WTC11 (cell line): ENCODE measurements at regions not wholly inside any gene's neighbourhood (a gene's known extent, or its start where the extent isn't known, plus 50 kb on each side); places are given as distances from the start of the nearest gene placed in this dataset.

ENCODE experiments used
- ATAC-seq: fragments of 200-7000 bp; cut with Tn5 transposase; 2 replicates; pipeline ENCODE4 v1.10.0; 2021; ENCODE audit warnings: mild to moderate bottlenecking, moderate library complexity
- CTCF ChIA-PET: fragments of 300-600 bp; sonication (Branson Sonifier 250); formaldehyde crosslinking; loops from one replicate; lab custom pipeline; 2021; ENCODE audit warnings: antibody characterized with exemption; lab: Charles Lee
- POLR2A ChIA-PET: fragments of 350-600 bp; sonication (Branson Sonifier 250); formaldehyde crosslinking; loops from one replicate; lab custom pipeline; 2021; ENCODE audit warnings: antibody characterized with exemption; lab: Charles Lee
- DNase-seq: peaks from one replicate; pipeline ENCODE4 v3.0.0; 2021; ENCODE audit warnings: low spot score
- H3K27ac Mint-ChIP-seq: 2 replicates; pipeline ENCODE4 v1.8.0; 2021; ENCODE audit warnings: mixed read lengths
- H3K27me3 Mint-ChIP-seq: 2 replicates; pipeline ENCODE4 v1.8.0; 2021; ENCODE audit warnings: low read depth, mild to moderate bottlenecking, moderate library complexity, mixed read lengths
- H3K36me3 Mint-ChIP-seq: 2 replicates; pipeline ENCODE4 v1.8.0; 2021; ENCODE audit warnings: mixed read lengths
- H3K4me1 Mint-ChIP-seq: 2 replicates; pipeline ENCODE4 v1.8.0; 2022; ENCODE audit warnings: mixed read lengths
- H3K4me3 Mint-ChIP-seq: 2 replicates; pipeline ENCODE4 v1.8.0; 2021; ENCODE audit warnings: mild to moderate bottlenecking, moderate library complexity, mixed read lengths
- H3K9me3 Mint-ChIP-seq: 2 replicates; pipeline ENCODE4 v1.8.0; 2021; ENCODE audit warnings: mixed read lengths
- CREB1 ChIP-seq: sonication (generic); formaldehyde crosslinking; IDR thresholded peaks from 2 replicates; pipeline ENCODE4 v1.8.0; 2023; ENCODE audit warnings: mild to moderate bottlenecking, missing genetic modification reagents
- EMX1 ChIP-seq: fragments of 250-450 bp; sonication (Bioruptor Pico); IDR thresholded peaks from 2 replicates; pipeline ENCODE4 v1.8.0; 2021; ENCODE audit warnings: mild to moderate bottlenecking
- ESRRA ChIP-seq: sonication (generic); formaldehyde crosslinking; IDR thresholded peaks from 2 replicates; pipeline ENCODE4 v1.8.1; 2022; ENCODE audit warnings: mild to moderate bottlenecking, missing genetic modification reagents, borderline replicate concordance
- GRHL2 ChIP-seq: fragments of 250-450 bp; sonication (Bioruptor Pico); IDR thresholded peaks from 2 replicates; pipeline ENCODE4 v1.8.0; 2022; ENCODE audit warnings: mild to moderate bottlenecking, moderate library complexity; ENCODE audit not compliant: insufficient replicate concordance, severe bottlenecking
- GTF2I ChIP-seq: fragments of 250-450 bp; sonication (Bioruptor Pico); conservative IDR thresholded peaks from 2 replicates; pipeline ENCODE4 v1.4.0; 2021; ENCODE audit warnings: mild to moderate bottlenecking
- MXD4 ChIP-seq: fragments of 250-450 bp; sonication (Bioruptor Pico); IDR thresholded peaks from 2 replicates; pipeline ENCODE4 v1.8.0; 2021; ENCODE audit warnings: mild to moderate bottlenecking, moderate library complexity, borderline replicate concordance
- NR1H2 ChIP-seq: sonication (generic); formaldehyde crosslinking; IDR thresholded peaks from 2 replicates; pipeline ENCODE4 v1.9.0; 2021; ENCODE audit warnings: mild to moderate bottlenecking, moderate library complexity, missing genetic modification reagents
- NR2C2 ChIP-seq: sonication (generic); formaldehyde crosslinking; IDR thresholded peaks from 2 replicates; pipeline ENCODE4 v1.8.0; 2022; ENCODE audit warnings: mild to moderate bottlenecking, missing genetic modification reagents
- OVOL2 ChIP-seq: fragments of 250-450 bp; sonication (Bioruptor Pico); IDR thresholded peaks from 2 replicates; pipeline ENCODE4 v1.9.0; 2021; ENCODE audit warnings: mild to moderate bottlenecking, borderline replicate concordance
- PRRX2 ChIP-seq: fragments of 250-450 bp; sonication (Bioruptor Pico); IDR thresholded peaks from 2 replicates; pipeline ENCODE4 v1.8.0; 2021; ENCODE audit warnings: mild to moderate bottlenecking
- RELA ChIP-seq: sonication (generic); formaldehyde crosslinking; IDR thresholded peaks from 2 replicates; pipeline ENCODE4 v1.8.1; 2022; ENCODE audit warnings: missing genetic modification reagents, mild to moderate bottlenecking, borderline replicate concordance
- RORB ChIP-seq: fragments of 250-450 bp; sonication (Bioruptor Pico); IDR thresholded peaks from 2 replicates; pipeline ENCODE4 v1.9.0; 2021; ENCODE audit warnings: mild to moderate bottlenecking
- SMAD4 ChIP-seq: sonication (generic); formaldehyde crosslinking; IDR thresholded peaks from 2 replicates; pipeline ENCODE4 v1.8.0; 2022; ENCODE audit warnings: mild to moderate bottlenecking, missing genetic modification reagents
- TEAD1 ChIP-seq: sonication (generic); formaldehyde crosslinking; IDR thresholded peaks from 2 replicates; pipeline ENCODE4 v1.8.0; 2022; ENCODE audit warnings: mild to moderate bottlenecking, missing genetic modification reagents
- ZNF138 ChIP-seq: sonication (generic); formaldehyde crosslinking; conservative IDR thresholded peaks from 2 replicates; pipeline ENCODE4 v1.8.1; 2022; ENCODE audit warnings: mild to moderate bottlenecking, moderate library complexity, missing genetic modification reagents
- ZNF219 ChIP-seq: sonication (generic); formaldehyde crosslinking; IDR thresholded peaks from 2 replicates; pipeline ENCODE4 v1.8.0; 2023; ENCODE audit warnings: missing genetic modification reagents, mild to moderate bottlenecking, borderline replicate concordance
- TF ChIP-seq, protein P1 (sequence below): sonication (generic); formaldehyde crosslinking; IDR thresholded peaks from 2 replicates; pipeline ENCODE4 v1.8.1; 2022; ENCODE audit warnings: mild to moderate bottlenecking, moderate library complexity, missing genetic modification reagents
- TF ChIP-seq, protein P2 (sequence below): fragments of 250-450 bp; sonication (Bioruptor Pico); IDR thresholded peaks from 2 replicates; pipeline ENCODE4 v1.8.0; 2021; ENCODE audit warnings: mild to moderate bottlenecking
- TF ChIP-seq, protein P3 (sequence below): fragments of 250-450 bp; sonication (Bioruptor Pico); conservative IDR thresholded peaks from 2 replicates; pipeline ENCODE4 v1.9.0; 2021; ENCODE audit warnings: mild to moderate bottlenecking
- TF ChIP-seq, protein P4 (sequence below): sonication (generic); formaldehyde crosslinking; conservative IDR thresholded peaks from 2 replicates; pipeline ENCODE4 v1.8.1; 2023; ENCODE audit warnings: mild to moderate bottlenecking, low read depth, missing genetic modification reagents, moderate library complexity
- TF ChIP-seq, protein P5 (sequence below): fragments of 250-450 bp; sonication (Bioruptor Pico); IDR thresholded peaks from 2 replicates; pipeline ENCODE4 v1.9.0; 2021; ENCODE audit warnings: mild to moderate bottlenecking, borderline replicate concordance
- TF ChIP-seq, protein P6 (sequence below): fragments of 250-450 bp; sonication (Bioruptor Pico); IDR thresholded peaks from 2 replicates; pipeline ENCODE4 v1.9.0; 2021; ENCODE audit warnings: mild to moderate bottlenecking
- TF ChIP-seq, protein P7 (sequence below): sonication (generic); formaldehyde crosslinking; IDR thresholded peaks from 2 replicates; pipeline ENCODE4 v1.8.1; 2022; ENCODE audit warnings: low read depth, mild to moderate bottlenecking, moderate library complexity, missing genetic modification reagents, borderline replicate concordance

DNA sequence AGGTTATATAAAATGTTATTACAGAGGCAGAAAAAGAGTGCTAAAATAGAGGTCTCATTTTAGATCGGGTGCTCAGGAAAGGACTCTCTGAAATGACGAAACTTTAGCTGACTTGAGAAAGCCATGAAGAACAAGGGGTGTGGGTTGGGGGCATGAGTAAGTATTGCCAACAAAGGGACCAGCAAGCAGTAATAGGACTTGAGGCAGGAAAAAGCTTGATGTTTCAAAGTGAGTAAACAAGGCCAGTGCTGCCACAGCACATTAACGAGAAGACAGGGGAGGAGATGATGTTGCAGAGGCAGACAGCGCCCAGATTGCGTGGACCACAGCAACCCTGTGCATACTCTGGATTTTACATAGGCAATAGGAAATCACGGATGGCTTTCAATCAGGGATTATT is 318.8 kb downstream of the ZEB2 start:
- DNase-seq (no peak), ATAC-seq (no peak)
- Mint-ChIP-seq H3K4me3 (no peak overlapping the region), H3K9me3 (no peaks in the 10 kb centered on the region), H3K36me3 (no peaks in the 10 kb centered on the region), H3K27me3 (no peaks in the 10 kb centered on the region), H3K27ac (no peak overlapping the region), H3K4me1 (0 out of 2 replicates have a peak, but pooled peaks cover 4% of the 10 kb centered on the region)
- CTCF ChIA-PET, result no interaction called here
- TF ChIP-seq NR2C2 (CRISPR knock-in tag) (no peak), ESRRA (CRISPR knock-in tag) (no peak), MXD4 (CRISPR knock-in tag) (no peak), PRRX2 (no peak), GTF2I (CRISPR knock-in tag) (no peak), ZNF138 (no peak), ZNF219 (CRISPR knock-in tag) (no peak), SMAD4 (no peak), TEAD1 (CRISPR knock-in tag) (no peak), OVOL2 (CRISPR knock-in tag) (no peak), GRHL2 (CRISPR knock-in tag) (no peak), RORB (CRISPR knock-in tag) (no peak), NR1H2 (CRISPR knock-in tag) (no peak)
- TF ChIP-seq, protein P1, sequence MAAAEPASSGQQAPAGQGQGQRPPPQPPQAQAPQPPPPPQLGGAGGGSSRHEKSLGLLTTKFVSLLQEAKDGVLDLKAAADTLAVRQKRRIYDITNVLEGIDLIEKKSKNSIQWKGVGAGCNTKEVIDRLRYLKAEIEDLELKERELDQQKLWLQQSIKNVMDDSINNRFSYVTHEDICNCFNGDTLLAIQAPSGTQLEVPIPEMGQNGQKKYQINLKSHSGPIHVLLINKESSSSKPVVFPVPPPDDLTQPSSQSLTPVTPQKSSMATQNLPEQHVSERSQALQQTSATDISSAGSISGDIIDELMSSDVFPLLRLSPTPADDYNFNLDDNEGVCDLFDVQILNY, result no peak
- TF ChIP-seq, protein P2, sequence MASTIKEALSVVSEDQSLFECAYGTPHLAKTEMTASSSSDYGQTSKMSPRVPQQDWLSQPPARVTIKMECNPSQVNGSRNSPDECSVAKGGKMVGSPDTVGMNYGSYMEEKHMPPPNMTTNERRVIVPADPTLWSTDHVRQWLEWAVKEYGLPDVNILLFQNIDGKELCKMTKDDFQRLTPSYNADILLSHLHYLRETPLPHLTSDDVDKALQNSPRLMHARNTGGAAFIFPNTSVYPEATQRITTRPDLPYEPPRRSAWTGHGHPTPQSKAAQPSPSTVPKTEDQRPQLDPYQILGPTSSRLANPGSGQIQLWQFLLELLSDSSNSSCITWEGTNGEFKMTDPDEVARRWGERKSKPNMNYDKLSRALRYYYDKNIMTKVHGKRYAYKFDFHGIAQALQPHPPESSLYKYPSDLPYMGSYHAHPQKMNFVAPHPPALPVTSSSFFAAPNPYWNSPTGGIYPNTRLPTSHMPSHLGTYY (CRISPR knock-in tag), result no peak
- TF ChIP-seq, protein P3, sequence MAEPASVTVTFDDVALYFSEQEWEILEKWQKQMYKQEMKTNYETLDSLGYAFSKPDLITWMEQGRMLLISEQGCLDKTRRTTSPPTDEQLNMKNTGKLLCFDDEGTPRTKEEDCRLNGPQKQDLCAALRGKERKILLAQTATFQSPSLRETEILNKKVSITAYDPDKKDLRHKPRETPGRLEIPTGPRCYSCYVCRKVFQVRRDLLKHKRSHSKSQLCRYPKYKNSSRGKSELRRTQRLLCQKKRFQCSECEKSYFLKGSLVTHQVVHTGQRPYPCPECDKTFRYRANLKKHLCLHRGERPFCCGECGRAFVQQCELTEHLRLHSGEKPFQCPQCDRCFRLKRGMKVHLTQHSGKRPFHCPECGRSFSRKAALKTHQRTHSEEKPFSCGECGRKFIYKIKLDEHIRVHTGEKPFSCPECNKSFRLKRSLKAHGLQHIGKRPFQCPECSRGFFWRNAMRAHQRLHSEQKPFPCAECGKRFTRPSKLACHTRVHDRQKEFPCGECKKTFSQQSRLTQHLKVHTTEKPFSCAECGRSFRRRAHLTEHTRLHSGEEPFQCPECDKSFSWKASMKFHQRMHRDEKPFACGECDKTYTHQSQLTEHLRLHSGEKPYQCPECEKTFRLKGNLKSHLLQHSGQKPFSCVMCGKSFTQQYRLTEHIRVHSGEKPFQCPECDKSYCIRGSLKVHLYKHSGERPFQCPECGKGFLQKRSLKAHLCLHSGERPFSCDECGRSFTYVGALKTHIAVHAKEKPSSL (CRISPR knock-in tag), result no peak
- TF ChIP-seq, protein P4, sequence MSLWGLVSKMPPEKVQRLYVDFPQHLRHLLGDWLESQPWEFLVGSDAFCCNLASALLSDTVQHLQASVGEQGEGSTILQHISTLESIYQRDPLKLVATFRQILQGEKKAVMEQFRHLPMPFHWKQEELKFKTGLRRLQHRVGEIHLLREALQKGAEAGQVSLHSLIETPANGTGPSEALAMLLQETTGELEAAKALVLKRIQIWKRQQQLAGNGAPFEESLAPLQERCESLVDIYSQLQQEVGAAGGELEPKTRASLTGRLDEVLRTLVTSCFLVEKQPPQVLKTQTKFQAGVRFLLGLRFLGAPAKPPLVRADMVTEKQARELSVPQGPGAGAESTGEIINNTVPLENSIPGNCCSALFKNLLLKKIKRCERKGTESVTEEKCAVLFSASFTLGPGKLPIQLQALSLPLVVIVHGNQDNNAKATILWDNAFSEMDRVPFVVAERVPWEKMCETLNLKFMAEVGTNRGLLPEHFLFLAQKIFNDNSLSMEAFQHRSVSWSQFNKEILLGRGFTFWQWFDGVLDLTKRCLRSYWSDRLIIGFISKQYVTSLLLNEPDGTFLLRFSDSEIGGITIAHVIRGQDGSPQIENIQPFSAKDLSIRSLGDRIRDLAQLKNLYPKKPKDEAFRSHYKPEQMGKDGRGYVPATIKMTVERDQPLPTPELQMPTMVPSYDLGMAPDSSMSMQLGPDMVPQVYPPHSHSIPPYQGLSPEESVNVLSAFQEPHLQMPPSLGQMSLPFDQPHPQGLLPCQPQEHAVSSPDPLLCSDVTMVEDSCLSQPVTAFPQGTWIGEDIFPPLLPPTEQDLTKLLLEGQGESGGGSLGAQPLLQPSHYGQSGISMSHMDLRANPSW (CRISPR knock-in tag), result no peak
- POLR2A ChIA-PET, result no interaction called here

DNA sequence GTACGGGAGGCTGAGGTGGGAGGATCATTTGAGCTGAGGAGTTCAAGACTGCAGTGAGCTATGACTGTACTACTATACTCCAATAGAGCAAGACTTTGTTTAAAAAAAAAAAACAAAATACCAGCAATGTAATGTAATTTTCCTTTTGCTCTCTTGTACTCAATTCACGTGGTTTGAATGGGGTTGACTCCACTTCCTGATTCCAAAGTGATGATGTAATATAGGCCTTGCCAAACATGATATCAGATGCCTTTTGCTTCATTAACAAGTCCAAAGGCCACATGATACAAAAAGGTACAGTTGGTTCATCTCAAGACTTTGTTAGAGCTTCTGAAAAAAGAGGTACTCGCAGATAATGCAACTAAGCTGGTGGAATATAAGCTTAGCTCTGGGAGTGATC is 321.8 kb downstream of the ZEB2 start:
- ChIA-PET POLR2A (no interaction called here), CTCF (no interaction called here)
- no peaks in the 10 kb centered on the region for H3K27me3 Mint-ChIP-seq
- 0 out of 2 replicates have a peak, but pooled peaks cover 4% of the 10 kb centered on the region for H3K4me1 Mint-ChIP-seq
- H3K4me3 Mint-ChIP-seq, result no peak overlapping the region
- H3K27ac Mint-ChIP-seq, result 0 out of 2 replicates have a peak overlapping the region, but pooled peaks have one; percentile 28
- no peaks in the 10 kb centered on the region for H3K36me3 Mint-ChIP-seq
- DNase-seq (no peak), ATAC-seq (no peak)
- no peaks in the 10 kb centered on the region for H3K9me3 Mint-ChIP-seq
- TF ChIP-seq, protein P5, sequence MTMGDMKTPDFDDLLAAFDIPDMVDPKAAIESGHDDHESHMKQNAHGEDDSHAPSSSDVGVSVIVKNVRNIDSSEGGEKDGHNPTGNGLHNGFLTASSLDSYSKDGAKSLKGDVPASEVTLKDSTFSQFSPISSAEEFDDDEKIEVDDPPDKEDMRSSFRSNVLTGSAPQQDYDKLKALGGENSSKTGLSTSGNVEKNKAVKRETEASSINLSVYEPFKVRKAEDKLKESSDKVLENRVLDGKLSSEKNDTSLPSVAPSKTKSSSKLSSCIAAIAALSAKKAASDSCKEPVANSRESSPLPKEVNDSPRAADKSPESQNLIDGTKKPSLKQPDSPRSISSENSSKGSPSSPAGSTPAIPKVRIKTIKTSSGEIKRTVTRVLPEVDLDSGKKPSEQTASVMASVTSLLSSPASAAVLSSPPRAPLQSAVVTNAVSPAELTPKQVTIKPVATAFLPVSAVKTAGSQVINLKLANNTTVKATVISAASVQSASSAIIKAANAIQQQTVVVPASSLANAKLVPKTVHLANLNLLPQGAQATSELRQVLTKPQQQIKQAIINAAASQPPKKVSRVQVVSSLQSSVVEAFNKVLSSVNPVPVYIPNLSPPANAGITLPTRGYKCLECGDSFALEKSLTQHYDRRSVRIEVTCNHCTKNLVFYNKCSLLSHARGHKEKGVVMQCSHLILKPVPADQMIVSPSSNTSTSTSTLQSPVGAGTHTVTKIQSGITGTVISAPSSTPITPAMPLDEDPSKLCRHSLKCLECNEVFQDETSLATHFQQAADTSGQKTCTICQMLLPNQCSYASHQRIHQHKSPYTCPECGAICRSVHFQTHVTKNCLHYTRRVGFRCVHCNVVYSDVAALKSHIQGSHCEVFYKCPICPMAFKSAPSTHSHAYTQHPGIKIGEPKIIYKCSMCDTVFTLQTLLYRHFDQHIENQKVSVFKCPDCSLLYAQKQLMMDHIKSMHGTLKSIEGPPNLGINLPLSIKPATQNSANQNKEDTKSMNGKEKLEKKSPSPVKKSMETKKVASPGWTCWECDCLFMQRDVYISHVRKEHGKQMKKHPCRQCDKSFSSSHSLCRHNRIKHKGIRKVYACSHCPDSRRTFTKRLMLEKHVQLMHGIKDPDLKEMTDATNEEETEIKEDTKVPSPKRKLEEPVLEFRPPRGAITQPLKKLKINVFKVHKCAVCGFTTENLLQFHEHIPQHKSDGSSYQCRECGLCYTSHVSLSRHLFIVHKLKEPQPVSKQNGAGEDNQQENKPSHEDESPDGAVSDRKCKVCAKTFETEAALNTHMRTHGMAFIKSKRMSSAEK (CRISPR knock-in tag), result no peak
- TF ChIP-seq NR2C2 (CRISPR knock-in tag) (no peak), EMX1 (CRISPR knock-in tag) (no peak), RELA (CRISPR knock-in tag) (no peak), CREB1 (CRISPR knock-in tag) (no peak)
- TF ChIP-seq, protein P6, sequence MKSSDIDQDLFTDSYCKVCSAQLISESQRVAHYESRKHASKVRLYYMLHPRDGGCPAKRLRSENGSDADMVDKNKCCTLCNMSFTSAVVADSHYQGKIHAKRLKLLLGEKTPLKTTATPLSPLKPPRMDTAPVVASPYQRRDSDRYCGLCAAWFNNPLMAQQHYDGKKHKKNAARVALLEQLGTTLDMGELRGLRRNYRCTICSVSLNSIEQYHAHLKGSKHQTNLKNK (CRISPR knock-in tag), result no peak
- TF ChIP-seq, protein P7, sequence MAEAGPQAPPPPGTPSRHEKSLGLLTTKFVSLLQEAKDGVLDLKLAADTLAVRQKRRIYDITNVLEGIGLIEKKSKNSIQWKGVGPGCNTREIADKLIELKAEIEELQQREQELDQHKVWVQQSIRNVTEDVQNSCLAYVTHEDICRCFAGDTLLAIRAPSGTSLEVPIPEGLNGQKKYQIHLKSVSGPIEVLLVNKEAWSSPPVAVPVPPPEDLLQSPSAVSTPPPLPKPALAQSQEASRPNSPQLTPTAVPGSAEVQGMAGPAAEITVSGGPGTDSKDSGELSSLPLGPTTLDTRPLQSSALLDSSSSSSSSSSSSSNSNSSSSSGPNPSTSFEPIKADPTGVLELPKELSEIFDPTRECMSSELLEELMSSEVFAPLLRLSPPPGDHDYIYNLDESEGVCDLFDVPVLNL (CRISPR knock-in tag), result no peak
